ENCODE measurements at regions not wholly inside any gene's neighbourhood (a gene's known extent, or its start where the extent isn't known, plus 50 kb on each side); places are given as distances from the start of the nearest gene placed in this dataset.

DNA sequence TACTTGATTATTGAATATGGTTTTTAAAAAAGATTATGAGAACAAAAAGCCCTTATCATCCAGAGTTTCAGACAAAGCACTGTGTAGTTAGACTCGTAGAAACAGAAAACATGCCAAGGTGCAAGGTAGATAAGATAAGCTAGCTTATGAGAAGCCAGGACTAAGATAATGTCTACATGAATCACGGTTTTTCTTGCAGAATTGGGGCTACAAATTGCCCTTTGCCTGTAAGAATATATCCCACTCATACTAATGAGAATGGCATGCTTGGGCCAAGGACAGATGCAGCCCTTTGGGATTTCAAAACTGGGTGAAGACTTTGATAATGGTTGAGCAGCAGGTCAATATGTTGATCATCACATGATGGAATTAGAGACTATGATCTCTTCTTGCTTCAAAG, 165.3 kb upstream of the PREP start:
- no peak for DNase-seq (ENCODE audit: low spot score)
- H3K36me3 ChIP-seq (ENCODE audit: insufficient read depth, low read length), result no peaks in the 10 kb centered on the region
- TF ChIP-seq, protein P1, sequence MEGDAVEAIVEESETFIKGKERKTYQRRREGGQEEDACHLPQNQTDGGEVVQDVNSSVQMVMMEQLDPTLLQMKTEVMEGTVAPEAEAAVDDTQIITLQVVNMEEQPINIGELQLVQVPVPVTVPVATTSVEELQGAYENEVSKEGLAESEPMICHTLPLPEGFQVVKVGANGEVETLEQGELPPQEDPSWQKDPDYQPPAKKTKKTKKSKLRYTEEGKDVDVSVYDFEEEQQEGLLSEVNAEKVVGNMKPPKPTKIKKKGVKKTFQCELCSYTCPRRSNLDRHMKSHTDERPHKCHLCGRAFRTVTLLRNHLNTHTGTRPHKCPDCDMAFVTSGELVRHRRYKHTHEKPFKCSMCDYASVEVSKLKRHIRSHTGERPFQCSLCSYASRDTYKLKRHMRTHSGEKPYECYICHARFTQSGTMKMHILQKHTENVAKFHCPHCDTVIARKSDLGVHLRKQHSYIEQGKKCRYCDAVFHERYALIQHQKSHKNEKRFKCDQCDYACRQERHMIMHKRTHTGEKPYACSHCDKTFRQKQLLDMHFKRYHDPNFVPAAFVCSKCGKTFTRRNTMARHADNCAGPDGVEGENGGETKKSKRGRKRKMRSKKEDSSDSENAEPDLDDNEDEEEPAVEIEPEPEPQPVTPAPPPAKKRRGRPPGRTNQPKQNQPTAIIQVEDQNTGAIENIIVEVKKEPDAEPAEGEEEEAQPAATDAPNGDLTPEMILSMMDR (conservative IDR thresholded peaks at IDR 0.05; ENCODE audit: low read length), result no peak
- TF ChIP-seq EZH2phosphoT487 (IDR thresholded peaks at IDR 0.05; ENCODE audit: borderline replicate concordance, low read depth, low read length), result no peak
- H2AFZ ChIP-seq (ENCODE audit: low read length), result no peak overlapping the region
- CTCF ChIA-PET (ENCODE audit: unreplicated experiment), result no interaction called here
- no peaks in the 10 kb centered on the region for H3K9me3 ChIP-seq (ENCODE audit: low read length)
- no TSS peak for BruUV-seq (replicated peaks)
- no peaks in the 10 kb centered on the region for H3K79me2 ChIP-seq (ENCODE audit: insufficient read depth, low read depth, low read length)
- POLR2A ChIA-PET, result no interaction called here
- H3K4me2 ChIP-seq (ENCODE audit: low read length), result no peak overlapping the region
- no peak overlapping the region for H3K27ac ChIP-seq (ENCODE audit: low read depth, low read length, poor library complexity, severe bottlenecking)
- no peak overlapping the region for H3K4me3 ChIP-seq (ENCODE audit: low read depth, low read length, poor library complexity, severe bottlenecking)
- H3K9me2 ChIP-seq (ENCODE audit: insufficient read depth, low read length), result no peaks in the 10 kb centered on the region
- H3K4me1 ChIP-seq (ENCODE audit: insufficient read depth, low read length, poor library complexity, severe bottlenecking), result no peaks in the 10 kb centered on the region
- H4K20me1 ChIP-seq (ENCODE audit: insufficient read depth, low read length), result no peaks in the 10 kb centered on the region
- intact Hi-C loops (cut with micrococcal nuclease; ENCODE audit: unreplicated experiment), result no loop called here

DNA sequence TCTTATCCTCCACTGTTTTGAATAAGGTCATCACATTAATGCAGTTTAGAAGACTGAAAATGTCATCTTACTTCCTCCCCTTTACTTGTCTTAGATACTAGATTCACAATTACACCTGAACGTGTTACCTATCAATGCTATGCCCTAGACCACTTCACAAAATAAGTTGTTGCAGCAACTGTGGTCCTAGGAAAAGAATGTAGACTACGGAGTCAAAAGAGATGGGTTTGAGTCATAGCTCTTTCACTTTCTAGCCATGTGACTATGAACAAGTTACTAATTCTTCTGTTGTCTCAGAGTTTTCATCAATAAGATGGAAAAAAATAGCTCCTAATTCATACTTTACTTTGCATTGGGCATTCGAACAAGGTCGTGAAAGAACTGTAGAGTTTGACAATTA, 164.3 kb upstream of the PREP start:
- Histone ChIP-seq H3K9me2 (ENCODE audit: insufficient read depth, low read length) (no peaks in the 10 kb centered on the region), H3K9me3 (ENCODE audit: low read length) (no peaks in the 10 kb centered on the region), H3K27ac (ENCODE audit: low read depth, low read length, poor library complexity, severe bottlenecking) (no peak overlapping the region), H3K4me3 (ENCODE audit: low read depth, low read length, poor library complexity, severe bottlenecking) (no peak overlapping the region), H3K4me2 (ENCODE audit: low read length) (no peak overlapping the region), H3K79me2 (ENCODE audit: insufficient read depth, low read depth, low read length) (no peaks in the 10 kb centered on the region), H2AFZ (ENCODE audit: low read length) (no peak overlapping the region), H4K20me1 (ENCODE audit: insufficient read depth, low read length) (no peaks in the 10 kb centered on the region), H3K36me3 (ENCODE audit: insufficient read depth, low read length) (no peaks in the 10 kb centered on the region), H3K4me1 (ENCODE audit: insufficient read depth, low read length, poor library complexity, severe bottlenecking) (no peaks in the 10 kb centered on the region)
- ChIA-PET POLR2A (no interaction called here), CTCF (ENCODE audit: unreplicated experiment) (no interaction called here)
- BruUV-seq (replicated peaks), result no TSS peak
- no peak for DNase-seq (ENCODE audit: low spot score)
- intact Hi-C loops (cut with micrococcal nuclease; ENCODE audit: unreplicated experiment), result no loop called here
- TF ChIP-seq, protein P1 (conservative IDR thresholded peaks at IDR 0.05; ENCODE audit: low read length), result no peak
- TF ChIP-seq EZH2phosphoT487 (IDR thresholded peaks at IDR 0.05; ENCODE audit: borderline replicate concordance, low read depth, low read length), result no peak

DNA sequence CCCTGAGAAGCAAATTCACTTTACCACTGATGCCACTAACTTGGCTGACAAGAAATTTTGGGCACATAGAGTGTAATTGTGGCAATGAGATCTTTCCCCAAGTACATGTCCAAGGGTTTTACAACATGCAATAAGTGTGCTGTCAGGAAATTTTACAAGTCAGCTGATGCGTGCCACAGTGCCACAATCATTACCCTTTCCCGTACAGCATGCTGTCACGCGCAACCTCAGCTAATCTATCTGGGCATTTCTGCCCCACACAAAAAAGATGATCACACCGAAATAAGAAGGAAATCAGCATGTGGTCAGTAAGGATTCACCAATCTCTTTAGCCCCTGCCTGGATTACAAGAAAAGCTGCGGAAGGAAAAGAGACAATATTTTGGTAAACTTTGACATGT, 163.6 kb upstream of the PREP start:
- TF ChIP-seq, protein P1 (conservative IDR thresholded peaks at IDR 0.05; ENCODE audit: low read length), result no peak
- TF ChIP-seq EZH2phosphoT487 (IDR thresholded peaks at IDR 0.05; ENCODE audit: borderline replicate concordance, low read depth, low read length), result no peak
- Histone ChIP-seq H3K79me2 (ENCODE audit: insufficient read depth, low read depth, low read length) (no peaks in the 10 kb centered on the region), H4K20me1 (ENCODE audit: insufficient read depth, low read length) (no peaks in the 10 kb centered on the region), H2AFZ (ENCODE audit: low read length) (no peak overlapping the region), H3K36me3 (ENCODE audit: insufficient read depth, low read length) (no peaks in the 10 kb centered on the region), H3K27ac (ENCODE audit: low read depth, low read length, poor library complexity, severe bottlenecking) (no peak overlapping the region), H3K4me1 (ENCODE audit: insufficient read depth, low read length, poor library complexity, severe bottlenecking) (no peaks in the 10 kb centered on the region), H3K4me2 (ENCODE audit: low read length) (no peak overlapping the region), H3K4me3 (ENCODE audit: low read depth, low read length, poor library complexity, severe bottlenecking) (no peak overlapping the region), H3K9me3 (ENCODE audit: low read length) (no peaks in the 10 kb centered on the region), H3K9me2 (ENCODE audit: insufficient read depth, low read length) (no peaks in the 10 kb centered on the region)
- ChIA-PET CTCF (ENCODE audit: unreplicated experiment) (no interaction called here), POLR2A (no interaction called here)
- intact Hi-C loops (cut with micrococcal nuclease; ENCODE audit: unreplicated experiment), result no loop called here
- DNase-seq (ENCODE audit: low spot score), result no peak
- no TSS peak for BruUV-seq (replicated peaks)

Data from OCI-LY7 (cell line).